ENCODE measurements at regions not wholly inside any gene's neighbourhood (a gene's known extent, or its start where the extent isn't known, plus 50 kb on each side); places are given as distances from the start of the nearest gene placed in this dataset.

DNA sequence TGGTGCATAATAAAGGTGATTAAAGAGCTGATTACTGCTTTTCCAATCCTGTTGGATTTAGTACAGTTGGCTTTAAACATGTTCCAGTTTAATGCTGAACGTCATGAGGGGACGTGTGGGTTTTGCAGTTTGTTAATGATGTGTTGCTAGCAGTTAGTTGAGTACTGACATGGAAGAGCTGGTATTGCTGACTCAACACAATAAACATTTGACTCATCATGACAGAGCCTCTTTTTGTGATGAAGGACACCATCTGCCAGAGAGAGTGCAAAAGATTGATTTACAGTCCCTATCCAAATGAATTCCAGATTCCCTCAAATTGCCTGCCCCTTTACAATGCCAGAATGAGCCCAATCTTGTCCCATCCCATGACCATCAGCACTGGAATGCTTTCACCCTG lies 346.2 kb upstream of the PRICKLE1 start:
- Mint-ChIP-seq H3K27me3 (ENCODE audit: low read depth) (no peaks in the 10 kb centered on the region), H3K27ac (ENCODE audit: unreplicated experiment) (no peak overlapping the region), H3K36me3 (ENCODE audit: low read depth) (peaks cover 12% of the 10 kb centered on the region), H3K4me3 (no peak overlapping the region), H3K4me1 (no peaks in the 10 kb centered on the region), H3K9me3 (peaks cover 10% of the 10 kb centered on the region)
- DNase-seq (ENCODE audit: low read depth, low spot score) = no peak
- TF ChIP-seq, protein P1, sequence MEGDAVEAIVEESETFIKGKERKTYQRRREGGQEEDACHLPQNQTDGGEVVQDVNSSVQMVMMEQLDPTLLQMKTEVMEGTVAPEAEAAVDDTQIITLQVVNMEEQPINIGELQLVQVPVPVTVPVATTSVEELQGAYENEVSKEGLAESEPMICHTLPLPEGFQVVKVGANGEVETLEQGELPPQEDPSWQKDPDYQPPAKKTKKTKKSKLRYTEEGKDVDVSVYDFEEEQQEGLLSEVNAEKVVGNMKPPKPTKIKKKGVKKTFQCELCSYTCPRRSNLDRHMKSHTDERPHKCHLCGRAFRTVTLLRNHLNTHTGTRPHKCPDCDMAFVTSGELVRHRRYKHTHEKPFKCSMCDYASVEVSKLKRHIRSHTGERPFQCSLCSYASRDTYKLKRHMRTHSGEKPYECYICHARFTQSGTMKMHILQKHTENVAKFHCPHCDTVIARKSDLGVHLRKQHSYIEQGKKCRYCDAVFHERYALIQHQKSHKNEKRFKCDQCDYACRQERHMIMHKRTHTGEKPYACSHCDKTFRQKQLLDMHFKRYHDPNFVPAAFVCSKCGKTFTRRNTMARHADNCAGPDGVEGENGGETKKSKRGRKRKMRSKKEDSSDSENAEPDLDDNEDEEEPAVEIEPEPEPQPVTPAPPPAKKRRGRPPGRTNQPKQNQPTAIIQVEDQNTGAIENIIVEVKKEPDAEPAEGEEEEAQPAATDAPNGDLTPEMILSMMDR (conservative IDR thresholded peaks at IDR 0.05) = no peak

- Mint-ChIP-seq H3K27me3 (ENCODE audit: low read depth) (no peaks in the 10 kb centered on the region), H3K27ac (ENCODE audit: unreplicated experiment) (no peak overlapping the region), H3K9me3 (peaks cover 6% of the 10 kb centered on the region), H3K4me3 (no peak overlapping the region), H3K36me3 (ENCODE audit: low read depth) (peaks cover 6% of the 10 kb centered on the region), H3K4me1 (no peaks in the 10 kb centered on the region)
- no peak for DNase-seq (ENCODE audit: low read depth, low spot score)
- TF ChIP-seq, protein P1 (conservative IDR thresholded peaks at IDR 0.05) = no peak
Measured at GRCh38 chr12:42935090-42935489, 345.5 kb upstream of the PRICKLE1 start.

DNA sequence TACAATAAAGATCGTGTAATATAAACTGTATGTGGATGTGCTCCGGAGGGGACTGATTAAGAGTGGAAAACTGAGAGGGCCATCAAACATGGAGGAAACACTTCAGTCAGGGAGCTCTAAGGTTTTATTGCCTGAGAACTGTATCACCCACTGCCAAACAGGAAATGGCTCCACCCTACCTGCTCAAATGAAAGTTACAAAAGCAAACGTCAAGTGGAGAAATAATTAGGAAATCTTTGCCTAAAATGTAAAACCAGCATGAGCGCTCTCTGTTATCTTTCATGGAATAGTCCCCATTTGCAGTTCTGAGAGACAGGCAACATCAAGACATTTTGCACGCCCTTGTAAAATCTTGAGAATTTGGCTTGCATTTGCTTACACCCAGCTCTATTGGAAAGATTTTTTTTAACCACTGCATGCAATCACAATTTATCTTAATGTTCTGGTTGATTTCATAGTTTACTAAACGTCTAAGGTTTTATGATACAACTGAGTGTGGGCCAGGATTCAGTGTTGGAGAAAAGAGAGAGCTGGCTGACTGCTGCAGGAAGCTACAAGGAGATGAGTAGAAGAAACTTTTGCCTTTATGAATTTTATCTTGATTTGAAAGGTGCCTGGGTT lies 344.0 kb upstream of the PRICKLE1 start:
- no peaks in the 10 kb centered on the region for H3K9me3 Mint-ChIP-seq
- DNase-seq (ENCODE audit: low read depth, low spot score) = no peak
- H3K4me1 Mint-ChIP-seq = no peaks in the 10 kb centered on the region
- no peak overlapping the region for H3K4me3 Mint-ChIP-seq
- H3K27ac Mint-ChIP-seq (ENCODE audit: unreplicated experiment) = no peak overlapping the region
- no peaks in the 10 kb centered on the region for H3K27me3 Mint-ChIP-seq (ENCODE audit: low read depth)
- TF ChIP-seq, protein P1 (conservative IDR thresholded peaks at IDR 0.05) = no peak
- no peaks in the 10 kb centered on the region for H3K36me3 Mint-ChIP-seq (ENCODE audit: low read depth)

DNA sequence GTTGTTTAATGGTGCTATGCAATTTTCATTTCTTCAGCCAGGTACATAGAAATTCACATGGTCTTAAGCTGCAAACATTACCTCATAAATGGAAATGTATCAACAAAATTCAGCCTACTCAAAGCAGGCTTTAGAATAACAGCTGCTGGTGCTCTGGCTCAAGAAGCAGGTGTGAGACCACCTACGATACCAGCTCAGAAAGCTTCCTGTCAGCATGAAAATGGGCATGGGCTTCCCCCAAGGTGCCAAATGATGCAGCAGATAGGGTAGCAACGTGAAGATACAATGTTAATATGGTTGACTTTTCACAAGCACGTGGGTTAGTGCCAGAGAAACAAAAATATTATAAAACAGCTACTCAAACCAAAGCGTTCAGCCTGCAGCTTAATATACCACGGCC lies 343.4 kb upstream of the PRICKLE1 start:
- Mint-ChIP-seq H3K4me3 (no peak overlapping the region), H3K9me3 (no peaks in the 10 kb centered on the region), H3K36me3 (ENCODE audit: low read depth) (no peaks in the 10 kb centered on the region), H3K27me3 (ENCODE audit: low read depth) (no peaks in the 10 kb centered on the region), H3K4me1 (no peaks in the 10 kb centered on the region), H3K27ac (ENCODE audit: unreplicated experiment) (no peak overlapping the region)
- no peak for DNase-seq (ENCODE audit: low read depth, low spot score)
- TF ChIP-seq, protein P1 (conservative IDR thresholded peaks at IDR 0.05) = no peak

DNA sequence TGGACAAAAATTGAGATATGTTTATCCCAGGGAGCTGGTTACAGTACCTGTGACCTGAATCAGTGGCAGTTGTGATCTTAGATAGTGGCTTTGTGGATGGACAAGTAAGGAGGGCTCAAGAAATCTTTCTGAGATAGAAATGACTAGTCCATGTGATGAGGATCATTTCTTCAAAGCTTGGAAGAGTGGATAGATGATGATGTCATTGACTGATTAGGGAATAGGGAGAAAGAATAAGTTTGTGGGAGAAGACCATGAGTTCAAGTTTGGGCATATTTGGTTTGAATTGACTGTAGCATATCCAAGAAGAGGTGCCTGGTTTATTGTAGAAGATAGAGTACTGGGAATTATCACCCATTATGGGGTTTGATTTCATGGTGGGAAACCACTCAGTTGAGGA lies 336.7 kb upstream of the PRICKLE1 start:
- DNase-seq (ENCODE audit: low read depth, low spot score) = no peak
- Mint-ChIP-seq H3K9me3 (peaks cover 2% of the 10 kb centered on the region), H3K27me3 (ENCODE audit: low read depth) (no peaks in the 10 kb centered on the region), H3K27ac (ENCODE audit: unreplicated experiment) (no peak overlapping the region), H3K4me1 (peaks cover 36% of the 10 kb centered on the region), H3K36me3 (ENCODE audit: low read depth) (no peaks in the 10 kb centered on the region), H3K4me3 (no peak overlapping the region)
- TF ChIP-seq, protein P1 (conservative IDR thresholded peaks at IDR 0.05) = no peak
